ENCODE measurements at regions not wholly inside any gene's neighbourhood (a gene's known extent, or its start where the extent isn't known, plus 50 kb on each side); places are given as distances from the start of the nearest gene placed in this dataset.
A peak's percentile ranks its signal among the peaks of the same experiment; 100 is the strongest.

DNA sequence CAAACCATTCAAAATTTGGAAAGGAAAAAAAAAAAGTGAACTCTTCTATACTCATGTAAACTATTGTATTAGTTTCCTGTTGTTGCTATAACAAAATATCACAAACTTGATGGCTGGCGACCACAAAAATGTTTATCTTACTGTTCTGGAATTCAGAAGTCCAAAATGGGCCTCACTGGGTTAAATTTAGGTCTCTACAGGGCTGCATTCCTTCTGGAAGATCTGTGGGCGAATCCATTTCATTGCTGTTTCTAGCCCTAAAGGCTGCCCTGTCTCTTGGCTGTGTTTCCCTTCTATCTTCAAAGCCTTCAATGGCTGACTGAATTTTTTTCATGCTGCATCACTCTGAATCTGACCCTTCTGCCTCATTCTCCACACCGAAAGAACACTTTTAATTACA is 105.1 kb upstream of the NAV3 start:
- intact Hi-C loops (cut with DNase I) = loop anchor here (10.0 kb wide), 1 partner anchor 199 kb away; no protein-coding TSS in a partner anchor
- DNase-seq = no peak

DNA sequence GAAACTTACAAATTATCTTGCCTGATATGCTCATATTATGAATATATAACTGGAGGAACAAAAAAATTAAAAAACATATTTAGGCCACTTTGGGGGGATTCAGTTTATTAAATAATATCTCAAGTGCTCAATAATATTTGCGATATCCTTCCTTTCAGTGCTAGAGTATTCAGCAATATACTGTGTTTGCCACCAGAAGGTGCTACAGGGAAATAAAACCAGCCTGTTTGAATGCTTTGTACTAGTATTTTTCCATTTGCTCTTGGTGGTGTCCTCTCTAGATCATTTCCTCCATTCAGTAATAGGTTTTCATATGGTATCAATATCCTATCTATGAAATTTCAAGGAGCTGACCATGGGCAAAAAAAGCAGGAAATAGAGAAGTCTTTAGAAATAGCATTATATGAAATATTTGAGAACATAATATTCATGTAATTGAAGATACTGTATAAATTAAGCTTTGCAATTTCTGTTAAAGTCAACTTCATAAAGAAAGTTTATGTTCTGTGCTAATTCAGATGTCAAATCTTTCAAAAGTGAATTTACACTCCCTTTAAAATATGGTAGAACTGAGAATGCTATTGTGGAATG is 106.2 kb upstream of the NAV3 start:
- DNase-seq = peak in 4 of 42 donors; percentile 16 to 48 (median 28)
- intact Hi-C loops (cut with DNase I) = loop anchor here (10.0 kb wide), 1 partner anchor 200 kb away; no protein-coding TSS in a partner anchor

- DNase-seq = no peak
- intact Hi-C loops (cut with DNase I) = loop anchor here (10.0 kb wide), 1 partner anchor 201 kb away; no protein-coding TSS in a partner anchor
Observed at GRCh38 chr12:77723308-77723707, 107.4 kb upstream of the NAV3 start.

GRCh38 chr12:77722536-77722935 is 108.2 kb upstream of the NAV3 start:
- no peak for DNase-seq
- intact Hi-C loops (cut with DNase I) = loop anchor here (10.0 kb wide), 1 partner anchor 202 kb away; no protein-coding TSS in a partner anchor

DNA sequence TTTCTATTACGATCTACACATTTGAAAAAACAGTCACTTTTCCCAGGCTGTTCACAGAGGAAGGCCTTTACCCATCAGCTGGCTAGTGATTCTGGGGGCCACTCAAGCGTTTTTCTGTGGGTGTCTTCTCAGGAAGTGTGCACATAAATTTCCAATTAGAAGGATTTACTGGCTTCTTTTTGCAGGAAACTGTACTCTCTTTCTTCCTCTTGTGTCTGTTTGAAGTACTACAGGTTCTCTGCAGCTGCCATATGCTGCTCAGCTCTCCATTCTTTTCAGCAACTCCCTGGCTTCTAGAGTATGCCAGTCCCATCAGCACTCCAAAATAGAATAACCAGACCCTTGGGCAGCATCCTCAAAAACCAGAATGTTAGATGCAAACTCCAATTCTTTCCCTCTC is 110.4 kb upstream of the NAV3 start:
- no peak for DNase-seq
- intact Hi-C loops (cut with DNase I) = loop anchor here (10.0 kb wide), 1 partner anchor 205 kb away; no protein-coding TSS in a partner anchor

DNA sequence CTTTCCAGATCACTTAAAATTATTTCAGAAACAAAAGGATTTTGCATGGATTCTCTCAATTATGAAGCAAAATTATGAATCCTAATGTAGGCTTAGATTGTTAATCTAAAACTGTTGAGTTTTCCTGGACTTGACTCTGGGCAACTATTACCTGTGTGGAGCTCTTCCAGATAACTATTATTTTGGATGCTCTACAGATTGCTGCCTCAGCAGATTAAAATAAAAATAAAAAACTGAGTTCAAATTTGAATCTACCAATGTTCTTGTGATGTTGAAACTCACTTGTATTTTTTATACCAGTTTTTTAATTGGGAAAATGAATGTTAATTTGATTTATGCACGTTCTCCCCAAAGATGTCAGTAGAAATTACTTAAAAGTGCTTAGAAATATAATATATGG is 120.5 kb upstream of the NAV3 start:
- intact Hi-C loops (cut with DNase I) = no loop called here

GRCh38 chr12:77697126-77697525 is 133.6 kb upstream of the NAV3 start:
- intact Hi-C loops (cut with DNase I) = no loop called here
- DNase-seq = no peak

More for the DNA sequence above, 120.5 kb upstream of the NAV3 start:
- no peak for DNase-seq

- intact Hi-C loops (cut with DNase I) = no loop called here
Observed at GRCh38 chr12:77696183-77696582, 134.5 kb upstream of the NAV3 start.

GRCh38 chr12:77689510-77690086 is 141.1 kb upstream of the NAV3 start:
- no peak for DNase-seq
- intact Hi-C loops (cut with DNase I) = no loop called here

More at GRCh38 chr12:77696183-77696582, 134.5 kb upstream of the NAV3 start:
- DNase-seq = peak in 1 of 42 donors; percentile 39

GRCh38 chr12:77687321-77687720 is 143.4 kb upstream of the NAV3 start:
- intact Hi-C loops (cut with DNase I) = no loop called here
- DNase-seq = no peak

- intact Hi-C loops (cut with DNase I) = no loop called here
- no peak for DNase-seq
Observed at GRCh38 chr12:77686760-77687159, 143.9 kb upstream of the NAV3 start.

DNA sequence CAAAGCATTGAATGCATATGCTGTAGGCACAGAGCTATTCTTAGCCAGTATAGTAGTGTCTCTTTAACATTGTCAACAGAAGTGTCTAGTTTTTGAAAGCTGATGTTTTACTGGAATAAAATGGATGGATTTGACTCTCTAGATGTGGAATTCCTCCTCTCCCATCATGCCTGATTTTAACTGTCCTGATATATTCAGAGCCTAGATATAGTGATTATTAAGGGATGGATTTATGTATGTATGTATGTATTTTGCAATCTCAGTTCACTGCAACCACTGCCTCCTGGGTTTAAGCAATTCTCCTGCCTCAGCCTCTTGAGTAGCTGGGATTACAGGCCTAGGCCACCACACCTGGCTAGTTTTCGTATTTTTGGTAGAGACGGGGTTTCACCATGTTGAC is 144.8 kb upstream of the NAV3 start:
- intact Hi-C loops (cut with DNase I) = no loop called here
- DNase-seq = no peak

GRCh38 chr12:77685112-77685511 is 145.6 kb upstream of the NAV3 start:
- DNase-seq = peak; percentile 20 to 89 (median 69)
- intact Hi-C loops (cut with DNase I) = no loop called here

GRCh38 chr12:77682488-77682887 is 148.2 kb upstream of the NAV3 start:
- DNase-seq = no peak
- intact Hi-C loops (cut with DNase I) = no loop called here

- no peak for DNase-seq
- intact Hi-C loops (cut with DNase I) = no loop called here
Observed at GRCh38 chr12:77681726-77682125, 149.0 kb upstream of the NAV3 start.

GRCh38 chr12:77679686-77680085 is 151.0 kb upstream of the NAV3 start:
- intact Hi-C loops (cut with DNase I) = no loop called here

GRCh38 chr12:77678621-77679020 is 152.1 kb upstream of the NAV3 start:
- no peak for DNase-seq
- intact Hi-C loops (cut with DNase I) = no loop called here

More at GRCh38 chr12:77679686-77680085, 151.0 kb upstream of the NAV3 start:
- DNase-seq = no peak

DNA sequence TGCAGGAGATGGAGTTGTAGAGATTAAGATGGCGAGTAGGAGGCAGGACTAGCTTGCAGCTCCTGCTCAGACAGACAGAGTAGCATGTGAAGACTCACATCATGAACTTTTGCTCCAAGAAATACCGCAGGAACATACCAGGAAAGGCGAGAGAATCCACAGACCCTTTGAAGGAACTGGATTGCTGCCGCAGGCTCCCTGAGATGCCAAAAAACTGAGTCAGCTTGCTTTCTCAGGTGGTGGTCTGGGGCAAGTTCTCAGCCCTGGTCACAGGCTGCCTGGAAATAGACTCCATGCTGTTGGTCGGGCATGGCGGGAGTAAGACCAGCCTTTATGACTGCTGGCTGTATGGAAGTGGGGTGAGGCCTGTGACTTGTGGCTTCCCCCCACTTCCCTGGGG is 163.6 kb upstream of the NAV3 start:
- intact Hi-C loops (cut with DNase I) = no loop called here
- DNase-seq = no peak

- intact Hi-C loops (cut with DNase I) = no loop called here
- no peak for DNase-seq
Observed at GRCh38 chr12:77648716-77649115, 182.0 kb upstream of the NAV3 start.

DNA sequence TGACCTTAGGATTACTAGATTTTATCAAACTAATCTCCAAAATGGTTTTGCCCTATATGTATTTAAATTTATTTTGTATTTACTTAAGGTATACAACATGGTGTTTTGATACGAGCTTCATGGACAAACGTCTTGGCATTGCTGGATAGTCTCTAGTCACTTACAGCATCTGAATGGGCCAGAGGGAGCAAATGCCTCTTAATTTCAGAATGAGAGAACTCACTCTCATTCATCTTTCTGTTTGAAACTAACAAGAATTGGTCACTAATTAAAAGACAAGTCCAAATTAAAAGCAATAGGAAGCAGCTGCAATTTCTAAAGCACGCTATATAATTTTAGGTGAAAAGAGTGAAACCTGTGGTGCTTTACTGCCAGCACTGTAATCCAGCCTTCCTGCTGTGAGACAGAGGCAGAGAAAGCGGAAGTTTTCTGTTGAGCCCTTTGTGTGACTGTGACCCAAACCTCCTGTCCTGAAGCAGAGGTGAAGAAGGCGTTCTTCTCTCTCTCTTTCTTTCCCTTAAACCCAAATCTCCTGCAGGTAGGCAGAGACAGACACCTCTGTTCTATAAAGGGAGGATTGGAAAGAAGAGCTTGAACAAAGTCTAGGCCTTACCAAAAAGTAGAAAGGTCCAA is 184.6 kb upstream of the NAV3 start:
- intact Hi-C loops (cut with DNase I) = no loop called here
- DNase-seq = no peak

Measured in head of caudate nucleus (tissue), 42 donors.